Dendritic cell treated with granulocyte-macrophage colony-stimulating factor and Interleukin-4, amounts not matched to agents 40 ng/mL and 50 ng/mL, for 4 days (primary cell): ENCODE measurements at regions not wholly inside any gene's neighbourhood (a gene's known extent, or its start where the extent isn't known, plus 50 kb on each side); places are given as distances from the start of the nearest gene placed in this dataset.

Experiments
- H3K27ac Mint-ChIP-seq: one replicate; pipeline ENCODE4 v1.8.0; 2022; ENCODE audit warnings: mild to moderate bottlenecking, mixed read lengths
- H3K27me3 Mint-ChIP-seq: one replicate; pipeline ENCODE4 v1.8.0; 2022; ENCODE audit warnings: mild to moderate bottlenecking, mixed read lengths
- H3K36me3 Mint-ChIP-seq: one replicate; pipeline ENCODE4 v1.8.0; 2022; ENCODE audit warnings: low read depth, mixed read lengths
- H3K4me1 Mint-ChIP-seq: one replicate; pipeline ENCODE4 v1.8.0; 2022; ENCODE audit warnings: low read depth, mixed read lengths
- H3K4me3 Mint-ChIP-seq: one replicate; pipeline ENCODE4 v1.8.0; 2022; ENCODE audit warnings: mild to moderate bottlenecking, moderate library complexity, mixed read lengths
- H3K9me3 Mint-ChIP-seq: one replicate; pipeline ENCODE4 v1.8.0; 2022; ENCODE audit warnings: mixed read lengths
- intact Hi-C: fragments of 100-400 bp; cut with micrococcal nuclease; formaldehyde crosslinking; loops from one replicate; pipeline ENCODE4 v1.15.0; 2022

DNA sequence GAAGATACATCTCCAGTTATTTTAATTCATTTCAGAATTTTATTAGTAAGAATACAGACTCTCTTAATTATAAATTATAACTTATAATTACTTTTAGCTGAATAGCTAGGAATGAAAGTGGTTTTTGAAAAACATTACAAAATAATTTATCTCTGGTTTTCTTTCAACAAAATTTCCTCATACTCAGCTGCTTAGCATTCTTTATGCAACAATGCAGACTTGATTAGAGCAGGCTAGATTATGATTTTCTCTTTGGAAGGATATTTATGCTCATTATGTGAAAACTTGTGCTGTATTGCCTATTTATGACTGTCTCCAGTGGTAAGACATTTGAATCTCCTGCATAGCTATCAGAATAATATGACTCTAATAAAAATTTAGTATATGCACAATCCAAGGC lies 2023.7 kb downstream of the C4orf33 start:
- Mint-ChIP-seq H3K4me3 (no peak overlapping the region), H3K27me3 (no peaks in the 10 kb centered on the region), H3K27ac (no peak overlapping the region), H3K36me3 (no peaks in the 10 kb centered on the region), H3K4me1 (no peaks in the 10 kb centered on the region), H3K9me3 (no peaks in the 10 kb centered on the region)
- intact Hi-C loops, result no loop called here

DNA sequence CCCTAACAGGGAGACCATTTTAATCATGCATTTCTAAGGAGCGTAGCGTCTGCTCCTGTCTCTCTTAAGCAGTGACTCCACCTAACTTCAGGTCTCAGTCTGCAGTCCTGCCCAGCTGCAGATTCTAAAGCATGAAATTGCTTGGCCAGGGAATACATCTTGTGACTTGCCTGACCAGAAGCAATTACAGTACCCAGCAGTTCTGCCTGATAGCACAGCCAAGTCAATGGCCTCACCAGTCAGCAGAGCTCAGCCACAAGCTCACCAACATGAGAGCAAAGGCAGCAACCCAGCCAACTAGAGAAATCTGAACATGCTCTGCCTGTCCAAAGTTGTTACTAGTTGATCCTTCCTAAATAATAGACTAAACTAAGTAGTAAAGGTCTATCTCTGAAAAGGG lies 2011.9 kb upstream of the PCDH10 start:
- Mint-ChIP-seq H3K4me3 (no peak overlapping the region), H3K36me3 (no peaks in the 10 kb centered on the region), H3K27me3 (no peaks in the 10 kb centered on the region), H3K9me3 (peaks cover 12% of the 10 kb centered on the region), H3K27ac (no peak overlapping the region), H3K4me1 (no peaks in the 10 kb centered on the region)
- intact Hi-C loops, result no loop called here

DNA sequence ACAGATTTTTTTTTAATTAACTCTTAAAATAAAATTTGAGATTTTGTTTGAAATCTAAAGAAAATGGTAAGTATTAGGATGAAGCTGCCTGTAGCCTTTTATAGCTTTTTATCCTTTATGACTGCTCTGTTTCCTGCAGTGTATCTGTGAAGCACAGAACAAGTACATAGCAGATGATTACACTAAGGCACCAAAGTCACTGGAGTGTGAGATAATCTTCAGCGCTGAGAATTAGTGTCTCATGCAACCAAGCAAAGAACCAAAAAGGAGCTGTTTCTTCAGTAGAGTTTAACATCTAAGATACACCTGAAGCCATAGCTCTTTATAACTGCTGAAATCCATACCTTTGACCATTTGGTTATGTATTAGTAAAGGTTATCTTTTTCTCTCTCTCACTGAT lies 1989.8 kb upstream of the PCDH10 start:
- intact Hi-C loops, result no loop called here
- no peaks in the 10 kb centered on the region for H3K4me1 Mint-ChIP-seq
- H3K27ac Mint-ChIP-seq, result no peak overlapping the region
- no peaks in the 10 kb centered on the region for H3K27me3 Mint-ChIP-seq
- no peaks in the 10 kb centered on the region for H3K36me3 Mint-ChIP-seq
- H3K4me3 Mint-ChIP-seq, result no peak overlapping the region
- no peaks in the 10 kb centered on the region for H3K9me3 Mint-ChIP-seq

DNA sequence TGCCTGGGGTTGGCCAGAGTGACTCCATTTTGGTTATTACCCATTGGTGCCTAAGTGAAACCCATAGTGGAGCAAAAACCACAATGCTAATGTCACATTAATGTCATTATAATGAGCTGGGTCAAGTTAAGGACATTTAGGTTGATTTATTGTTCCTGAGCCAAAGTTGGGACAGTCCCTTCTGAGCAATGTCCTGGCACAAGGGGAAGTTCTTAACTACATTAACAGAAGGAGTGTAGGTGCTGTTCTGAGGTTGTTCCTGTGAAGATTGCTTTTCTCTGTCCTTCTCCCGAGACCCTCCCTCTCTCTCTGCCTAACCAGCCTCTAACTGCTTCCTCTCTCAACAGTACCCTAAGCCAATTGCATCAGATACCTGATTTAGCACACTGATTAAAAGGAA lies 1956.8 kb upstream of the PCDH10 start:
- H3K4me1 Mint-ChIP-seq, result no peaks in the 10 kb centered on the region

DNA sequence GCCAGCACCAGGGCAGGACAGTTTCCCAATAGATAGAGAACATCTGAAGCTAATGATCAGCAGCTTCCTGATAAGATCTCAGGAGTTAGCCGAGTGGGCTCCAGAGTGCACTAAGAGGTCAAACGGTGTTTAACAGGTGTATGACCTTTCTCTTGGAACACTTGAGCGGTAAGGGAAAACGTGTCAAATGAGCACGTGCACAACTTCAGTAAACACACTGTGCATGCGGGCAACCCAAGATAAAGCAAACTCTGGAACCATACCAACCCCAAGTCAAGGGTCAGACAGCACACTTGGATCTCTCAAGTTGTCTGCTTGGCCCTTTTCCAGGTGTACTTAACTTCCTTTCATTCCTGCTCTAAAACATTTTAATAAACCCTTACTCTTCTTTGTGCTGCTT lies 1941.5 kb upstream of the PCDH10 start:
- Mint-ChIP-seq H3K4me3 (no peak overlapping the region), H3K27me3 (no peaks in the 10 kb centered on the region), H3K4me1 (no peaks in the 10 kb centered on the region), H3K27ac (no peak overlapping the region), H3K9me3 (peaks cover 7% of the 10 kb centered on the region), H3K36me3 (no peaks in the 10 kb centered on the region)
- intact Hi-C loops, result no loop called here

More for the DNA sequence above, 1956.8 kb upstream of the PCDH10 start:
- H3K27ac Mint-ChIP-seq, result no peak overlapping the region
- intact Hi-C loops, result no loop called here
- H3K9me3 Mint-ChIP-seq, result no peaks in the 10 kb centered on the region
- H3K4me3 Mint-ChIP-seq, result no peak overlapping the region
- H3K27me3 Mint-ChIP-seq, result no peaks in the 10 kb centered on the region
- H3K36me3 Mint-ChIP-seq, result no peaks in the 10 kb centered on the region

DNA sequence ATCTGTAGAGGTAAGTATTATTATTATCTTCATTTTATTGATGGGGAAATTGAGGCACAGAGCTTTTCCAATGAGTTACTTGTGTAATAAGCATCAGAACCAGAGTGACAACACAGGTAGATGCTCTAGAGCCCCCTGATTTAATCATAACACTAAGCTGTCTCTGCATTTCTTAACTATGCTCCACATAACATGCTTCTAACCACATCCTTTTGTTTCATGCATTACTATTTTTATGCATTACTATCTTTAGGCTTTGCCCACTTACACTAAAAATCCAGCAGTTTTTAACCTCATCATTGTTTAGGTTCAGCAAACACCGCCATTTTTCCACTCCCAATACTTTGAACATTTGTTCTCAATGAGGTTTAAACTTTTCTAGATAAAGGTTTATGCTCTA lies 1900.8 kb upstream of the PCDH10 start:
- H3K9me3 Mint-ChIP-seq, result no peaks in the 10 kb centered on the region
- no peaks in the 10 kb centered on the region for H3K27me3 Mint-ChIP-seq
- intact Hi-C loops, result no loop called here
- H3K4me1 Mint-ChIP-seq, result no peaks in the 10 kb centered on the region
- no peaks in the 10 kb centered on the region for H3K36me3 Mint-ChIP-seq
- no peak overlapping the region for H3K4me3 Mint-ChIP-seq
- H3K27ac Mint-ChIP-seq, result no peak overlapping the region

DNA sequence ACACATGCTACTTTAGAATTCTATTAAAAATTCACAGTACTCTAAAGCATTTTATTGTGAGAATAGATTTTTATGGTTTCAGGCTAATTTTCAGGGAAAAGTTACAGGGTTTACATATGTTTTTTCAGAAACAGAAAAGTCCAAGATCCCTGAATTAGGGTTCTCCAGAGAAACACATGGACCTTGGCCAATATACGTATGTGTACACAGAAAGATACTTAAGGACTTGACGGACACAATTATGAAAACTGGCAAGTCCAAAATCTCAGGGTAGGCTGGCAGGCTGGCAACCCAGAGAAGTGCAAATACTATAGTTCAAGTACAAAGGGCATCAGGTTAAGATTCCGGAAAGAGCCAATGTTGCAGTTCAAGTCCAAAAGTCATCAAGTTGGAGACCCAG lies 1897.8 kb upstream of the PCDH10 start:
- H3K27ac Mint-ChIP-seq, result no peak overlapping the region
- no peaks in the 10 kb centered on the region for H3K36me3 Mint-ChIP-seq
- H3K4me3 Mint-ChIP-seq, result no peak overlapping the region
- intact Hi-C loops, result no loop called here
- no peaks in the 10 kb centered on the region for H3K9me3 Mint-ChIP-seq
- H3K4me1 Mint-ChIP-seq, result no peaks in the 10 kb centered on the region
- H3K27me3 Mint-ChIP-seq, result no peaks in the 10 kb centered on the region

DNA sequence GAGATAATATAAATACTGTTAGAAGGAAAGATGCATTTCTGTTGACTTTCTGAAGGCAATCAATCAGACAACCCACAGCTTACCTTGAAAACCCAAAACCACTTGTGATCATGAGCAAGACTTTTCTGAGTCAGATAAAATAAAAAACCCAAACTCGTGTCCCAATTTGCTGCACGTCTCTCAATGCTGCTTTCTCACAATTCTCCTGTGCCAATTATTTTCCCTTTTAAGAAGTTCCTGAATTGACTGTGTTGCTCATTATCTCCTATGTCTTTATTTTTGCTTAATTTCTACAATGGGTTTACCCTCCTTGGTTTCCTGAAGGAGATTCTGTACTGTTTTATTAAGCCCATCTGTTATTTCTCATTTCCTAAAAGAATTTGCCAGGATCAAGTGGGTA lies 1891.9 kb upstream of the PCDH10 start:
- no peak overlapping the region for H3K27ac Mint-ChIP-seq
- intact Hi-C loops, result no loop called here
- H3K9me3 Mint-ChIP-seq, result no peaks in the 10 kb centered on the region
- H3K36me3 Mint-ChIP-seq, result no peaks in the 10 kb centered on the region
- no peaks in the 10 kb centered on the region for H3K27me3 Mint-ChIP-seq
- no peaks in the 10 kb centered on the region for H3K4me1 Mint-ChIP-seq
- no peak overlapping the region for H3K4me3 Mint-ChIP-seq

DNA sequence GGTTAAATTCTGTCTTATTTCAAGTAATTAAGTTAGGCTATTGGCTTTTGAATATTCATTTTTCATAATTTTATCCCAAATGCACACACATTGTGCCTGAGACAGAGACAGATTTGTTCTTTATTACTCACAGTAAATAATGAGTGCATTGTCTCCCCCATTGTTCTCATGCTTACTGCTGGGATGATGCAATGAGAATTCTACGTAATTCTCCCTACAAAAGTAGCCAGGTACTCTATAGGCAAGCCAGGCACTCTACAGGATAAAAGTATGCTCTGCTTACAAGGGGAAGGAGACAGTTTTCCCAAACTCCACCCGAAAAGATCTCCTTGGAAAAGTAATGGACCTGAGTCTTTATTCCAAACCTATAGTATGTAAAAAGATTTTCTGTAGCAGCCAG lies 1890.7 kb upstream of the PCDH10 start:
- Mint-ChIP-seq H3K36me3 (no peaks in the 10 kb centered on the region), H3K27me3 (no peaks in the 10 kb centered on the region), H3K9me3 (no peaks in the 10 kb centered on the region), H3K4me1 (no peaks in the 10 kb centered on the region), H3K27ac (no peak overlapping the region), H3K4me3 (no peak overlapping the region)
- intact Hi-C loops, result no loop called here

DNA sequence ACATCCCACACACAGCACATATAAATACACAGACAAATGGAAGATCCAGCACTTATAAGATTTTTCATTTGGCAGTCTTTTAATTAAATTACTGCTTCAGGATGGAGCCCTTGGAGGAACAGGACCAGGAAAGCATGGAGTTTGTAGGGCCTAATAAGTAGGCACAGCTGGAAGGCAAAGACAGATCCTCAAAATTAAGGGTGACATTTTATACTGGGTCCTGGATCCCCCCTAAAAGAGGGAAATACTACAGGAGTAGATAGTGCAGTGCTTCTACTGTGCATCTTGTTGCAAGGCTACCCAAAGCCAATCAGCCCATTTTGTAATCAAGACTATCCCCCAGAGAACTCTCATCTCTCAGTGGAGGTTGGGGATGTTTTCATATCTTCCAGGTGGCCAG lies 1860.7 kb upstream of the PCDH10 start:
- H3K4me3 Mint-ChIP-seq, result no peak overlapping the region
- no peak overlapping the region for H3K27ac Mint-ChIP-seq
- H3K9me3 Mint-ChIP-seq, result peaks cover 11% of the 10 kb centered on the region
- intact Hi-C loops, result no loop called here
- H3K36me3 Mint-ChIP-seq, result no peaks in the 10 kb centered on the region
- H3K27me3 Mint-ChIP-seq, result no peaks in the 10 kb centered on the region
- no peaks in the 10 kb centered on the region for H3K4me1 Mint-ChIP-seq

DNA sequence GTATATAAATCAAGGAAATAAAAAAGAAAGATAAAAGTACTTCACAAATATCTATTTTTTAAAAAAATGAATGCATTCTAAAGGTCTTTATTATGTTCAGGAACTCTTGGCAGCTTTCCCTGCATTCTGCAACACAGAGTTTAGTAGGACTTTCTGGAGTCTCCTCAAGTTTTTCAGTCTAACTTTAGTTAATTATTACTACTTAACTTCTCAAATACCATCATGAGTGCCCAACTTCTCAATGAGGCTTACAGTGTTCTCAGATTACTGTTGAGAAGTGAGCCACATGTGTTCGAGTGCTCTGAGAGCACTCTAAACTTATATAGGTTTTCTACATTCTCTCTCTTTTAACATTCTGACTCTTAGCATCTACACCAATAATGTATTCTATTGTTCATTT lies 1852.9 kb upstream of the PCDH10 start:
- Mint-ChIP-seq H3K27me3 (no peaks in the 10 kb centered on the region), H3K9me3 (peaks cover 7% of the 10 kb centered on the region), H3K27ac (no peak overlapping the region), H3K4me3 (no peak overlapping the region), H3K36me3 (no peaks in the 10 kb centered on the region), H3K4me1 (no peaks in the 10 kb centered on the region)
- intact Hi-C loops, result no loop called here

DNA sequence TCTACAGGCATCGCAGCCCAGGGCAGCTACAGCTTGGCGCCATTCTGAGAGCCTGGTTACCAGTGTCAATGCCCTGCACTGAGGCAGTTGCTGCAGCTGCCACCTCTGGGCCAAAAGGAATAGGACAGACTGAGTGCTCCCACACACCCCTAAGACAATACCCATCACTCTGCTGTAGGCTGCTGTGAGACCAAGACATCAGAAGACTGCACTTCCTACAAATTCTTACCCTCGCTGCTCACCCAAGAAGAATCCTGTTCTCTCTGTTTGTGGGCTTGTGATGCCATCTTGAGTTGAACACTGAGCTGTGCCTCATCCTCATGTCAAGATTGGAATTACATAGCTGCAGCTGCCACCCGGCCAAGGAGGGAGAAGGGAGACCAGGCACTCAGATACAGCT lies 1847.0 kb upstream of the PCDH10 start:
- Mint-ChIP-seq H3K4me3 (no peak overlapping the region), H3K9me3 (peaks cover 34% of the 10 kb centered on the region), H3K4me1 (no peaks in the 10 kb centered on the region), H3K27ac (no peak overlapping the region), H3K36me3 (no peaks in the 10 kb centered on the region), H3K27me3 (no peaks in the 10 kb centered on the region)
- intact Hi-C loops, result no loop called here

DNA sequence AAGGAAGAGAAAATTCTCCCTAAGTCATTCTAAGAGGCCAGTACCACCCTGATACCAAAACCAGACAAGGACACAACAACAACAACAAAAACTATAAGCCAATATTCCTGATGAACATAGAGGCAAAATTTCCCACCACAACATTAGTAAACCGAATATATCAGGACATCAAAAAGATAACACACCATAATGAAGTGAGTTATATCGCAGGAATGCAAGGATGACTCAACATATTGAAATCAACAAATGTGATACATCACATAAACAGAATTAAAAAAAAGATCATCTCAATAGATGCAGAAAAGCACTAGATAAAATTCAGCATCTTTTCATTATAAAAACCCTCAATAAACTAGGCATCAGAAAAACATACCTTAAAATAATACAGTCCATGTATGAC lies 1844.4 kb upstream of the PCDH10 start:
- Mint-ChIP-seq H3K36me3 (no peaks in the 10 kb centered on the region), H3K27me3 (no peaks in the 10 kb centered on the region), H3K9me3 (peaks cover 34% of the 10 kb centered on the region), H3K4me3 (no peak overlapping the region), H3K27ac (no peak overlapping the region), H3K4me1 (no peaks in the 10 kb centered on the region)
- intact Hi-C loops, result no loop called here

DNA sequence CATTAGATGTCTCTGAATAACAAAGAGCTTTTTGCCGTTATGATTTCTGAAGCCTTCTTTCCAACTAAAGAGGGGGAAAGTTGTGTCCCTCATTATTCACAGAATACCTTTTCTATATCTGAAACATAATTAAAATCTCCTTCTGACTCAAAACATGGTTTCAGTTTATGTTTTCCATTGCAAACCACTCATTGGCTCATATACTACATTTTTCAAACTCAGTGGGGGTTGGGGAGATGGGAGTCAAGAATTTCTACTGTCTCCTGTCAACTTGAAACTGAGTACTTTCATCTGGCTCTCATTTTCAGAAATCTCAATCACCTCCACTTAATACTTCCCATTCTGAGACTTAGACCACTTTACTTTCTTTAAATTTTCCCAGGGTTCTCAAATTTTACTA lies 1839.5 kb upstream of the PCDH10 start:
- H3K4me1 Mint-ChIP-seq, result no peaks in the 10 kb centered on the region
- H3K27ac Mint-ChIP-seq, result no peak overlapping the region
- peaks cover 4% of the 10 kb centered on the region for H3K9me3 Mint-ChIP-seq
- no peak overlapping the region for H3K4me3 Mint-ChIP-seq
- no peaks in the 10 kb centered on the region for H3K36me3 Mint-ChIP-seq
- H3K27me3 Mint-ChIP-seq, result no peaks in the 10 kb centered on the region
- intact Hi-C loops, result no loop called here

DNA sequence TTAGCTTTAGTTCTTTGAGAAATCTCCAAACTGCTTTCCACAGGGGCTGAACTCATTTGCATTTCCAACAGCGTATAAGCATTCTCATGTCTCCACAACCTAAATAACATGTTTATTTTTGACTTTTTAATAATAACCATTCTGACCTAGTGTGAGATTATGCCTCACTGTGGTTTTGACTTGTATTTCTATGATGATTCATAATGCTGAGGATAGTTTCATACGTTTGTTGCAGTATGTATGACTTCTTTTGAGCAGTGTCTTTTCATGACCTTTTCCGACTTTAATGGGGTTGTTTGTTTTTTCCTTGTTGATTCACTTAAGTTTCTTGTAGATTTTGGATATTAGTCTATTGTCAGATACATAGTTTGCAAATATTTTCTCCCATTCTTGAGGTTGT lies 1833.0 kb upstream of the PCDH10 start:
- Mint-ChIP-seq H3K36me3 (no peaks in the 10 kb centered on the region), H3K27me3 (no peaks in the 10 kb centered on the region), H3K4me1 (no peaks in the 10 kb centered on the region), H3K9me3 (no peaks in the 10 kb centered on the region), H3K27ac (no peak overlapping the region), H3K4me3 (no peak overlapping the region)
- intact Hi-C loops, result no loop called here

DNA sequence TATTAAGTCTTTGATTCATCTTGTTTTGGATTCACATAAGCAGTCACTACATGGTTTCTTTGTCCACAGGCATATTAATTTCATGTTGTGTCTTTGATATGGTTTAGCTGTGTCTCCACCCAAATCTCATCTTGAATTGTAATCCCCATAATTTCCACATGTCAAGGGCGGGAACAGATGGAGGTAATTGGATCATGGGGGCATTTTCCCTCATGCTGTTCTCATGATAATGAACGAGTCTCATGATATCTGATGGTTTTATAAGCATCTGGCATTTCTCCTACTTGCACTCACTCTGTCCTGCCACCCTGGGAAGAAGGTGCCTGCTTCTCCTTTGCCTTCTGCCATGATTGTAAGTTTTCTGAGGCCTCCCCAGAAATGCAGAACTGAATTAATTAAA lies 1811.2 kb upstream of the PCDH10 start:
- Mint-ChIP-seq H3K4me3 (no peak overlapping the region), H3K4me1 (no peaks in the 10 kb centered on the region), H3K9me3 (no peaks in the 10 kb centered on the region), H3K27ac (no peak overlapping the region), H3K27me3 (no peaks in the 10 kb centered on the region), H3K36me3 (no peaks in the 10 kb centered on the region)
- intact Hi-C loops, result no loop called here
